A549 (cell line): ENCODE measurements at regions not wholly inside any gene's neighbourhood (a gene's known extent, or its start where the extent isn't known, plus 50 kb on each side); places are given as distances from the start of the nearest gene placed in this dataset.

Experiments
- KDM1A ChIP-seq: fragments of 200-600 bp; sonication (generic); IDR thresholded peaks from 2 replicates; pipeline ENCODE4 v1.6.1; 2016; ENCODE audit warnings: low read depth, mild to moderate bottlenecking
- TF ChIP-seq, protein P1 (sequence below): fragments of >200 bp; sonication (Bioruptor Twin); formaldehyde crosslinking; IDR thresholded peaks from 3 replicates; pipeline ENCODE4 v1.5.1; 2016

DNA sequence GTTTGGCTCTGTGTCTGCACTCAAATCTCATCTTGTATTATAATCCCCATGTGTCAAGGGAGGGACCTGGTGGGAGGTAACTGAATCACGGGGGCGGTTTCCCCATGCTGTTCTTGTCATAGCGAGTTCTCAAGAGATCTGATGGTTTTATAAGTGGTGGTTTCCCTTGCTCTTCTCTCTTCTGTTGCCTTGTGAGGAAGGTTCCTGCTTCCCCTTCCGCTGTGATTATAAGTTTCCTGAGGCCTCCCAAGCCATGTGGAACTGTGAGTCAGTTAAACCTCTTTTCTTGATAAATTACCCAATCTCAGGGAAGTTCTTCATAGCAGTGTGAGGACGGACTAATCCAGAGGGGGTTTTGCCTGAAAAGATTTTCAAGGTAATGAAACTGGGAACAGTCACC is 245.4 kb downstream of the GALR1 start:
- TF ChIP-seq, protein P1, sequence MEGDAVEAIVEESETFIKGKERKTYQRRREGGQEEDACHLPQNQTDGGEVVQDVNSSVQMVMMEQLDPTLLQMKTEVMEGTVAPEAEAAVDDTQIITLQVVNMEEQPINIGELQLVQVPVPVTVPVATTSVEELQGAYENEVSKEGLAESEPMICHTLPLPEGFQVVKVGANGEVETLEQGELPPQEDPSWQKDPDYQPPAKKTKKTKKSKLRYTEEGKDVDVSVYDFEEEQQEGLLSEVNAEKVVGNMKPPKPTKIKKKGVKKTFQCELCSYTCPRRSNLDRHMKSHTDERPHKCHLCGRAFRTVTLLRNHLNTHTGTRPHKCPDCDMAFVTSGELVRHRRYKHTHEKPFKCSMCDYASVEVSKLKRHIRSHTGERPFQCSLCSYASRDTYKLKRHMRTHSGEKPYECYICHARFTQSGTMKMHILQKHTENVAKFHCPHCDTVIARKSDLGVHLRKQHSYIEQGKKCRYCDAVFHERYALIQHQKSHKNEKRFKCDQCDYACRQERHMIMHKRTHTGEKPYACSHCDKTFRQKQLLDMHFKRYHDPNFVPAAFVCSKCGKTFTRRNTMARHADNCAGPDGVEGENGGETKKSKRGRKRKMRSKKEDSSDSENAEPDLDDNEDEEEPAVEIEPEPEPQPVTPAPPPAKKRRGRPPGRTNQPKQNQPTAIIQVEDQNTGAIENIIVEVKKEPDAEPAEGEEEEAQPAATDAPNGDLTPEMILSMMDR = no peak
- TF ChIP-seq KDM1A = no peak
